Esophagus squamous epithelium (tissue), 5 donors: ENCODE measurements at regions not wholly inside any gene's neighbourhood (a gene's known extent, or its start where the extent isn't known, plus 50 kb on each side); places are given as distances from the start of the nearest gene placed in this dataset.

Experiments used
- DNase-seq: peaks from one replicate; lab custom pipeline; 2025; lab: John Stamatoyannopoulos, UW
- H3K27ac ChIP-seq, 4 donors: fragments of 200-600 bp; sonication (generic); one replicate each; pipeline ENCODE4 v1.5.1; 2016 to 2019; ENCODE audit warnings: mild to moderate bottlenecking in 1 of 4
- H3K27me3 ChIP-seq, 4 donors: fragments of 200-600 bp; sonication (generic); 1 replicate in 3 of 4; 2 replicates in 1 of 4; pipeline versions ENCODE4 v1.5.1 to v1.6.0; 2017 to 2021; ENCODE audit warnings: antibody characterized with exemption in 1 of 4
- H3K36me3 ChIP-seq, 3 donors: fragments of 200-600 bp; sonication (generic); one replicate each; pipeline ENCODE4 v1.5.1; 2016 to 2019
- H3K4me1 ChIP-seq, 3 donors: fragments of 200-600 bp; sonication (generic); one replicate each; pipeline ENCODE4 v1.5.1; 2017 to 2019
- H3K4me3 ChIP-seq, 4 donors: fragments of 200-600 bp; sonication (generic); 1 replicate in 3 of 4; 2 replicates in 1 of 4; pipeline ENCODE4 v1.5.1; 2016 to 2019; ENCODE audit warnings: mild to moderate bottlenecking in 2 of 4, moderate library complexity in 1 of 4
- H3K9me3 ChIP-seq, 3 donors: fragments of 200-600 bp; sonication (generic); one replicate each; pipeline ENCODE4 v1.5.1; 2016 to 2019
- POLR2A ChIP-seq, 4 donors: fragments of 450-650 bp; IDR thresholded peaks; one replicate each; pipeline ENCODE4 v1.6.1; 2017; ENCODE audit warnings: antibody characterized with exemption in 4 of 4, mild to moderate bottlenecking in 4 of 4, moderate library complexity in 3 of 4
- WGBS, 2 donors: methylation state at CpG; one replicate each; pipeline ENCODE4 v1.1.5; 2018; 5-methylcytosine and 5-hydroxymethylcytosine counted together
- intact Hi-C: fragments of 100-400 bp; cut with DNase I; formaldehyde crosslinking; loops from one replicate; pipeline ENCODE4 v1.15.0; 2022
- TF ChIP-seq, protein P1 (sequence below), 6 experiments: fragments of 450-650 bp in 4 of 6; fragments of 200-600 bp in 2 of 6; sonication (generic) in 2 of 6; IDR thresholded peaks; one replicate each; pipeline ENCODE4 v1.5.1; 2016 to 2019; ENCODE audit warnings: antibody characterized with exemption in 6 of 6, mild to moderate bottlenecking in 4 of 6, moderate library complexity in 4 of 6
- donor health status: DM: yes; HTN: yes; CAD: no.

DNA sequence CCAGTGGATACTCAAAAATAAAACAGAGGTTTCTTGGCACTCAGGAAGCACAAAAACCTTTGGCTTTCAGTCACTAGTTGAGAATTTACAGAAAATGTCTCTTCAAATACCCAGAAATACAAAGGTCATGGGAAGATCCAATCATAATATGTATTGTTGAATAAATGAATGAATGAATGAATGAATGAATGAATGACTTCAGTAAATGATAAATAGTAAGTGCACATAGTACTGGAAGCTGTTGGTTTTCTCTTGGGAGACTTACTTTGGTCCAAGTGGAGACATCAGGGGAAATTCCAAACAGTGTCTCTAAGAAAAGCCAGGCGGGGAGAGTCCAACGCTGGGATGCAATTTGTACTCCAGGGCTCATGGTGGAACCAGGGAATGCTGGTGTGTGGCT lies 261.3 kb upstream of the KLHL29 start:
- no peak for DNase-seq
- intact Hi-C loops: no loop called here
- Histone ChIP-seq H3K27ac (no peak overlapping the region), H3K36me3 (no peaks in the 10 kb centered on the region), H3K9me3 (no peaks in the 10 kb centered on the region), H3K27me3 (no peaks in the 10 kb centered on the region), H3K4me3 (no peak overlapping the region), H3K4me1 (no peaks in the 10 kb centered on the region)
- TF ChIP-seq, protein P1, sequence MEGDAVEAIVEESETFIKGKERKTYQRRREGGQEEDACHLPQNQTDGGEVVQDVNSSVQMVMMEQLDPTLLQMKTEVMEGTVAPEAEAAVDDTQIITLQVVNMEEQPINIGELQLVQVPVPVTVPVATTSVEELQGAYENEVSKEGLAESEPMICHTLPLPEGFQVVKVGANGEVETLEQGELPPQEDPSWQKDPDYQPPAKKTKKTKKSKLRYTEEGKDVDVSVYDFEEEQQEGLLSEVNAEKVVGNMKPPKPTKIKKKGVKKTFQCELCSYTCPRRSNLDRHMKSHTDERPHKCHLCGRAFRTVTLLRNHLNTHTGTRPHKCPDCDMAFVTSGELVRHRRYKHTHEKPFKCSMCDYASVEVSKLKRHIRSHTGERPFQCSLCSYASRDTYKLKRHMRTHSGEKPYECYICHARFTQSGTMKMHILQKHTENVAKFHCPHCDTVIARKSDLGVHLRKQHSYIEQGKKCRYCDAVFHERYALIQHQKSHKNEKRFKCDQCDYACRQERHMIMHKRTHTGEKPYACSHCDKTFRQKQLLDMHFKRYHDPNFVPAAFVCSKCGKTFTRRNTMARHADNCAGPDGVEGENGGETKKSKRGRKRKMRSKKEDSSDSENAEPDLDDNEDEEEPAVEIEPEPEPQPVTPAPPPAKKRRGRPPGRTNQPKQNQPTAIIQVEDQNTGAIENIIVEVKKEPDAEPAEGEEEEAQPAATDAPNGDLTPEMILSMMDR (IDR thresholded peaks at IDR 0.05): no peak
- no peak for TF ChIP-seq POLR2A (IDR thresholded peaks at IDR 0.05)
- WGBS, 2 donors: 74 to 82% methylated on average over 2 of the region's 2 CpGs

DNA sequence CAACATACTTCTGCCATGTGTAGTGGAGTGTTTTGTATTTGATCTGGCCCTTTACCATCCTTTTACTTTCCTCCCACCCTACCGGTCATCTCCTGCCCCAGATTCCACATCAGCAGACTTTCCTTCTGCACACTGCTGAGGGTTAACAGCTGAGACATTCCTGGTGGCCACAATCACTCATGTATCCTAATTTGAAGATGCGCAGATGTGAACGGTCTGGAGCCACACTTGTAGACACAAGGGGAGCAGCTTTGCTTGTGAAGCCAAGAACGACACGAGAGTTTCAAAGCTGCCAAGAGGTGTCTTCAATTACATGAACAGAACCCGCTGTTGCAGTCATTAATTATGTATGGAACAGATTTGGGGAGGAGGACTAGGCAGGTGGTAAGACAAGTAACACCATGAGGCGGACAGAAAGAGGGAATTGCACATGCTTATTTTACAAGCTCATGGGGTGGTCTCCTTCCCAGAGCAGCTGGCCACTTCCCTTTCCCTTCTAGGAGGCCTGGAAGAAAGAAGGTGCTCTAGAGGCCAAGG lies 260.7 kb upstream of the KLHL29 start:
- WGBS, 2 donors: 72 to 73% methylated on average over 7 of the region's 7 CpGs
- no peak overlapping the region for H3K4me3 ChIP-seq

DNA sequence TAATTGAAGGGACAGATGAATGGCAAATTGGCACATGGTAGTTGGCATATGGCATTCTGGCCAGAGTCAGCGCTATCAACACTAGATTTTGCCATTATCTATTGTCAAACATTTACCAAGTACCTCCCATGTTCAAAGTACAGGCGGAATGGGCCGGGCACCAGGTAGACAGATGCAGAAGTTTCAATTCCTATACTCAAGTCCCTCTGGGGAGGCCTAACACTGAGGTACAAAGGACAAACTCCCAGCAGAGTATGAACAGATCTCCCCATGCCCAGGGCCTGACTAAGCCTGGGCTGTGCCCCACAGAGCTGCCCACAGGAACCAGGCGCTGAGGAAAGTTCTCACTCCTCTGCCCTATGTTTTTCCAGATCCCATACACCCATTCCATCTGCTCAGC lies 257.5 kb upstream of the KLHL29 start:
- intact Hi-C loops: no loop called here
- Histone ChIP-seq H3K4me3 (no peak overlapping the region), H3K36me3 (no peaks in the 10 kb centered on the region), H3K4me1 (no peaks in the 10 kb centered on the region), H3K9me3 (no peaks in the 10 kb centered on the region), H3K27ac (no peak overlapping the region), H3K27me3 (no peaks in the 10 kb centered on the region)
- no peak for DNase-seq
- TF ChIP-seq, protein P1 (IDR thresholded peaks at IDR 0.05): no peak
- TF ChIP-seq POLR2A (IDR thresholded peaks at IDR 0.05): no peak
- WGBS, 2 donors: 63 to 66% methylated on average over 3 to 4 of the region's 4 CpGs

More for the DNA sequence above, 260.7 kb upstream of the KLHL29 start:
- Histone ChIP-seq H3K27ac (no peak overlapping the region), H3K9me3 (no peaks in the 10 kb centered on the region), H3K36me3 (no peaks in the 10 kb centered on the region), H3K27me3 (no peaks in the 10 kb centered on the region), H3K4me1 (no peaks in the 10 kb centered on the region)
- no peak for DNase-seq
- intact Hi-C loops: no loop called here
- TF ChIP-seq POLR2A (IDR thresholded peaks at IDR 0.05): no peak
- TF ChIP-seq, protein P1 (IDR thresholded peaks at IDR 0.05): no peak

DNA sequence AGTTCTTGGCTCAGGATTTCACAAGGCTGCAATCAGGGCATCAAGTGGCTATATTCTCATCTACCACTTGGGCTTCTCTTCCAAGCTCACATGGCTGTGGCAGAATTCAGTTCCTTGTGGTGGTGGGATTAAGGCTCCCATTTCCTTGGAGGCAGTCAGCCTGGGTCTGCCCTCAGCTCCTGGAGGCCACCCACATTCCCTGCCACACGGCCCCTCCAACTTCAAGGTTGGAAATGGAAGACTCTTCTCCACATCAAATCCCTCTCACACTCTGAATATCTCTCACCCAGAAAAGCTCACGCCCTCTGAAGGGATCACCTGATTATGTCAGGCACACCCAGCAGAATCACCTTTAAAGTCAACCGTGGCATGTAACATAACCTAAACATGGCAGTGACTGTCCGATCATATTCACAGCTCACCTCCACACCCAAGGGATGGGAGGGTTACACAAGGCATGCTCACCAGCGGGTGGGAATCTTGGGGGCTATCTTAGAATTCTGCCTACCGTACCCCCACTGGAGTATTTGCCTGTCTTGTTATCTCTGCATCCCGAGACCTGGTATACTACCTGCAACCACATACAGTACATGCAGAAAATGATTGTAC lies 256.2 kb upstream of the KLHL29 start:
- Histone ChIP-seq H3K9me3 (no peaks in the 10 kb centered on the region), H3K4me1 (no peaks in the 10 kb centered on the region), H3K27me3 (no peaks in the 10 kb centered on the region), H3K4me3 (no peak overlapping the region), H3K36me3 (no peaks in the 10 kb centered on the region), H3K27ac (no peak overlapping the region)
- intact Hi-C loops: no loop called here
- no peak for DNase-seq
- no peak for TF ChIP-seq POLR2A (IDR thresholded peaks at IDR 0.05)
- TF ChIP-seq, protein P1 (IDR thresholded peaks at IDR 0.05): no peak
- WGBS, 2 donors: 81 to 82% methylated on average over 5 of the region's 7 CpGs

DNA sequence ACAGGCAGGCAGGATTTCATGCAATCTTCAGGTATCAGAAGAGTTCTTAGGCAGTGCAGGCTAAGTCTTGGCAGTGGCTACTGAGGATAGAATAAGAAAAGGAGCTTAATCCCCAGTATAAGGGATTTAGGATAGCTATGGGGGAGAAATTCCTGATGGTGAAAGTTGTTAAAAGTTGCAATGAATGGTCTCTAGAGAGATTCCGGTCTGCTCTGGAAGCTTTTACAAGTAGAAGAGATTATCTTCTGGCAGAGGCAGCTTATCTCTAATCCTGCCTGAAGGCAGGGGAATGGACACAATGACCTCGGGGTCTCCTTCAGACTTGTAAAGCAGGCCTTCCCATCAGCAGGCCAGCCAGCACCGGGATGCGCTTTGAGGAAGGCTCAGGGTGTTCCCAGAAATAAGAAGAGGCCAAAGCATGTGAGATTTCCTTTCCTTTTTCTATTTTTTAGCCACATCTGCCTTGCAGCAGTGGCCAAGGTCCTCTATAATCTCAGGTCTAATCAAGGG lies 253.9 kb upstream of the KLHL29 start:
- Histone ChIP-seq H3K4me3 (no peak overlapping the region), H3K36me3 (no peaks in the 10 kb centered on the region), H3K4me1 (peaks cover 0 to 11% (median 5%) of the 10 kb centered on the region in 3 donors), H3K27me3 (no peaks in the 10 kb centered on the region), H3K27ac (no peak overlapping the region), H3K9me3 (no peaks in the 10 kb centered on the region)
- TF ChIP-seq POLR2A (IDR thresholded peaks at IDR 0.05): no peak
- TF ChIP-seq, protein P1 (IDR thresholded peaks at IDR 0.05): no peak
- DNase-seq: no peak
- intact Hi-C loops: no loop called here
- WGBS, 2 donors: 57 to 67% methylated on average over 2 to 4 of the region's 4 CpGs
